ENCODE measurements at regions not wholly inside any gene's neighbourhood (a gene's known extent, or its start where the extent isn't known, plus 50 kb on each side); places are given as distances from the start of the nearest gene placed in this dataset.

DNA sequence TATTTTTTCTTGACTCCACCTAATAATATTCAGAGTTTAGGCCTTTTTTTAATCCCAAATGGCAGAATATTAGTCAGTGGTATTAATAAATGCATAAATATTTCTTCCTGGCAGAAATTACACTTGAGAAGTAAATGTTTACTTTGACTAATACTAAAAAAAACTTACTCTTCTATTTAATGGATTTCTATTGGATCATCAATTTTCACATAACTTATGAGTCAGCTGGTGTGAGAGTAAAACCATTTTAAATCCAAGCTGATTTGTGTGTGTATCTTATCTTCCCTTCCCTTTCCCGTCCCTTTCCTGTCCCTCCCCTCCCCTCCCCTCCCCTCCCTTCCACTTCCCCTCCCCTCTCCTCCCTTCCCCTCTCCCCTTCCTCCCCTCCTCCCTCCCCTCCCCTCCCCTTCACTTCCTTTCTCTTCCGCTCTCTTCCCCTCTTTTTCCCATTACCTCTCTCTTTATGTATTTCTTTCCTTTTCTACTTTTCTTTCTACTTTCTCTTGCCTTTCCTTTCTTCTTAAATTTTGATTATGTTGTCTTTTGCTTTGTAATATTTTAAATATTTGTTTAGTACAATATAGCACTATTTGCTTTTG, 630.1 kb upstream of the EPHA5 start:
- no peak for DNase-seq (ENCODE audit: low read depth)
- no peak for TF ChIP-seq CTCF (conservative IDR thresholded peaks at IDR 0.05; ENCODE audit: low read depth, low read length)
- no peak overlapping the region for H3K4me3 ChIP-seq (ENCODE audit: low read depth, low read length)

DNA sequence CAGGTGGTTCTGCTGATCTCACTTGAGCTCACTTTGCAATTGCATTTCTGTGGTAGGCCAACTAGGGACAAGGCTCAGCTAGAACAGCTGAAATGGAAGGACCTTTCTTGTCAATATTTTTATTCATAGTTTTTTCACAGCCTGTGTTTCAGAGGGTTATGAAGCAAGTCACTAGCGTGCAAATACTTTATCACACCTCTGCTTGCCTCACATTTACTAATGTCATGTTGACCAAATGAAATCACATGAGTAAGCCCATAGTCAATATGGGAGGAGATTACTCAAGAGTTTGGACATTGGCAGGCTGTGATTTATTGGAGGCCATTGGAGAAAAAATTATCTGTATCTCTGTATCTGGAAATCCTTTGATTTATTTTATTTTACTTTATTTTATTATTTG, 628.3 kb upstream of the EPHA5 start:
- DNase-seq (ENCODE audit: low read depth) = no peak
- H3K4me3 ChIP-seq (ENCODE audit: low read depth, low read length) = no peak overlapping the region
- no peak for TF ChIP-seq CTCF (conservative IDR thresholded peaks at IDR 0.05; ENCODE audit: low read depth, low read length)

GRCh38 chr4:66297703-66298102, 627.4 kb upstream of the EPHA5 start:
- no peak for TF ChIP-seq CTCF (conservative IDR thresholded peaks at IDR 0.05; ENCODE audit: low read depth, low read length)
- H3K4me3 ChIP-seq (ENCODE audit: low read depth, low read length) = no peak overlapping the region
- no peak for DNase-seq (ENCODE audit: low read depth)

GRCh38 chr4:66294638-66295037, 624.3 kb upstream of the EPHA5 start:
- no peak for DNase-seq (ENCODE audit: low read depth)
- no peak for TF ChIP-seq CTCF (conservative IDR thresholded peaks at IDR 0.05; ENCODE audit: low read depth, low read length)
- H3K4me3 ChIP-seq (ENCODE audit: low read depth, low read length) = no peak overlapping the region

- TF ChIP-seq CTCF (conservative IDR thresholded peaks at IDR 0.05; ENCODE audit: low read depth, low read length) = no peak
- DNase-seq (ENCODE audit: low read depth) = no peak
- no peak overlapping the region for H3K4me3 ChIP-seq (ENCODE audit: low read depth, low read length)
Measured at GRCh38 chr4:66284991-66285451, 614.7 kb upstream of the EPHA5 start.

- no peak for DNase-seq (ENCODE audit: low read depth)
- no peak for TF ChIP-seq CTCF (conservative IDR thresholded peaks at IDR 0.05; ENCODE audit: low read depth, low read length)
- H3K4me3 ChIP-seq (ENCODE audit: low read depth, low read length) = no peak overlapping the region
Measured at GRCh38 chr4:66279084-66279483, 608.8 kb upstream of the EPHA5 start.

GRCh38 chr4:66275411-66276038, 605.2 kb upstream of the EPHA5 start:
- no peak for TF ChIP-seq CTCF (conservative IDR thresholded peaks at IDR 0.05; ENCODE audit: low read depth, low read length)
- no peak for DNase-seq (ENCODE audit: low read depth)
- no peak overlapping the region for H3K4me3 ChIP-seq (ENCODE audit: low read depth, low read length)
